22Rv1 (cell line): ENCODE measurements at regions not wholly inside any gene's neighbourhood (a gene's known extent, or its start where the extent isn't known, plus 50 kb on each side); places are given as distances from the start of the nearest gene placed in this dataset.

ENCODE experiments used
- CTCF ChIP-seq: fragments of 450-650 bp; IDR thresholded peaks from 2 replicates; pipeline ENCODE4 v1.5.1; 2017; ENCODE audit warnings: mild to moderate bottlenecking
- ZFX ChIP-seq: fragments of 450-650 bp; IDR thresholded peaks from 2 replicates; pipeline ENCODE4 v1.6.1; 2017; ENCODE audit warnings: antibody characterized with exemption, borderline replicate concordance

- TF ChIP-seq CTCF (peak; percentile 69), ZFX (no peak)
Measured at GRCh38 chr1:117312453-117313138, 54.7 kb upstream of the MAN1A2 start.
